Activated CD8-positive, alpha-beta T cell treated with anti-CD3 and anti-CD28 coated beads for 36 hours (primary cell): ENCODE measurements at regions not wholly inside any gene's neighbourhood (a gene's known extent, or its start where the extent isn't known, plus 50 kb on each side); places are given as distances from the start of the nearest gene placed in this dataset.

Experiments used
- ATAC-seq: fragments of 200-7000 bp; cut with Tn5 transposase; one replicate; pipeline ENCODE4 v1.10.0; 2021; ENCODE audit warnings: mild to moderate bottlenecking, moderate library complexity
- CTCF ChIA-PET: fragments of 350-600 bp; sonication (Branson Sonifier 250); formaldehyde crosslinking; loops from one replicate; lab custom pipeline; 2021; ENCODE audit warnings: antibody characterized with exemption; lab: Charles Lee
- POLR2A ChIA-PET: fragments of 350-600 bp; sonication (Branson Sonifier 250); formaldehyde crosslinking; loops from one replicate; lab custom pipeline; 2021; ENCODE audit warnings: antibody characterized with exemption; lab: Charles Lee
- DNase-seq: peaks from one replicate; pipeline ENCODE4 v3.0.0-alpha.2; 2020
- H3K27ac Mint-ChIP-seq: one replicate; pipeline ENCODE4 v1.8.0; 2021; ENCODE audit warnings: mild to moderate bottlenecking, mixed read lengths
- H3K27me3 Mint-ChIP-seq: one replicate; pipeline ENCODE4 v1.8.0; 2021; ENCODE audit warnings: mixed read lengths
- H3K36me3 Mint-ChIP-seq: one replicate; pipeline ENCODE4 v1.8.0; 2021; ENCODE audit warnings: low read depth, mixed read lengths
- H3K4me1 Mint-ChIP-seq: one replicate; pipeline ENCODE4 v1.8.0; 2021; ENCODE audit warnings: low read depth, mixed read lengths
- H3K4me3 Mint-ChIP-seq: one replicate; pipeline ENCODE4 v1.8.0; 2021; ENCODE audit warnings: mild to moderate bottlenecking, moderate library complexity, mixed read lengths
- H3K9me3 Mint-ChIP-seq: one replicate; pipeline ENCODE4 v1.8.0; 2021; ENCODE audit warnings: mixed read lengths
- intact Hi-C: fragments of 100-400 bp; cut with micrococcal nuclease; formaldehyde crosslinking; loops from one replicate; pipeline ENCODE4 v1.10.0; 2022
- TF ChIP-seq, protein P1 (sequence below): fragments of 200-600 bp; IDR thresholded peaks from one replicate; pipeline ENCODE4 v1.8.0; 2022; ENCODE audit warnings: antibody characterized with exemption, mild to moderate bottlenecking

DNA sequence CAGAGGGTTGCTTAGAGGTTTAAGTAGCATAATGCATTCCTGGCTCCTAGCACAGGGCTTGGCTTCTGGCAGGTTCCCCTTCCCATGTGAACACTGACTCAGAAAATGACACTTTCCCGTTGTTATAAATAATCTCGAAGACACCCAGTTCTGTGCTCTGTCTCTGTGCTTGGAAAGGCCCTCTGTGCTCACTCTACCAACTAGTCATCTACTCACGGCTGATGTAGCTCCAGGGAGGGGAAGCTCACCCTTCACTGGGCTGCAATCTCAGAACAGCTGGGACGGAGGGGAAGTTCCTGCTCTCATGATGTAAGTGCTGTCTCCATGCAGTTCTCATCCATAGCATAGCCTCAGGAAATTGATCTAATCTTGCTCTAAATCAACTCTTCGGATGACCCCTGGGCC lies 230.5 kb upstream of the ASIC2 start:
- peaks cover 9% of the 10 kb centered on the region for H3K9me3 Mint-ChIP-seq
- no peak for ATAC-seq
- intact Hi-C loops = loop anchor here (5.0 kb wide), 1 partner anchor 154 kb away; no protein-coding TSS in a partner anchor
- H3K4me1 Mint-ChIP-seq = no peaks in the 10 kb centered on the region
- H3K36me3 Mint-ChIP-seq = no peaks in the 10 kb centered on the region
- TF ChIP-seq, protein P1, sequence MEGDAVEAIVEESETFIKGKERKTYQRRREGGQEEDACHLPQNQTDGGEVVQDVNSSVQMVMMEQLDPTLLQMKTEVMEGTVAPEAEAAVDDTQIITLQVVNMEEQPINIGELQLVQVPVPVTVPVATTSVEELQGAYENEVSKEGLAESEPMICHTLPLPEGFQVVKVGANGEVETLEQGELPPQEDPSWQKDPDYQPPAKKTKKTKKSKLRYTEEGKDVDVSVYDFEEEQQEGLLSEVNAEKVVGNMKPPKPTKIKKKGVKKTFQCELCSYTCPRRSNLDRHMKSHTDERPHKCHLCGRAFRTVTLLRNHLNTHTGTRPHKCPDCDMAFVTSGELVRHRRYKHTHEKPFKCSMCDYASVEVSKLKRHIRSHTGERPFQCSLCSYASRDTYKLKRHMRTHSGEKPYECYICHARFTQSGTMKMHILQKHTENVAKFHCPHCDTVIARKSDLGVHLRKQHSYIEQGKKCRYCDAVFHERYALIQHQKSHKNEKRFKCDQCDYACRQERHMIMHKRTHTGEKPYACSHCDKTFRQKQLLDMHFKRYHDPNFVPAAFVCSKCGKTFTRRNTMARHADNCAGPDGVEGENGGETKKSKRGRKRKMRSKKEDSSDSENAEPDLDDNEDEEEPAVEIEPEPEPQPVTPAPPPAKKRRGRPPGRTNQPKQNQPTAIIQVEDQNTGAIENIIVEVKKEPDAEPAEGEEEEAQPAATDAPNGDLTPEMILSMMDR = no peak
- no peaks in the 10 kb centered on the region for H3K27me3 Mint-ChIP-seq
- ChIA-PET POLR2A (no interaction called here), CTCF (no interaction called here)
- no peak for DNase-seq
- no peak overlapping the region for H3K27ac Mint-ChIP-seq
- H3K4me3 Mint-ChIP-seq = no peak overlapping the region

DNA sequence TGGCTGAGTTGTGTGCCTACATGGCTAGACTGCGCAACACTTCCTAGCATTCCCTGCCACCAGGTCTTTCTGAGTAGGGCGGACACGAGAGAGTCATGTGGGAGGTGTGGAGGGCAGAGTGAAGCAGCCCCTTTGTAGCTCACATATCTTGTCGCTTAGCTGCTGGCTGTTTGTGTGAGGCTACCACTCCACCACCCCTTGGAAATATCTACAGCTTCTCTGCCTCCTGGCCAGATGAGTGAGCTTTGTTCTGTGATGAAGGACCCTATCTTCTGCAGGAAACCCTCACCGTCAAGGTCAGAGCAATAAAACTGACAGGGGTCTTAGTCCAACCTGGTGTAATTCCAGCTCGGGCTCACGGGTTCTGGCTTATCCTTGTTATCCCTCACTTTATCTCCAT lies 232.1 kb upstream of the ASIC2 start:
- Mint-ChIP-seq H3K27ac (no peak overlapping the region), H3K4me3 (no peak overlapping the region), H3K4me1 (no peaks in the 10 kb centered on the region), H3K27me3 (no peaks in the 10 kb centered on the region), H3K9me3 (peaks cover 9% of the 10 kb centered on the region), H3K36me3 (no peaks in the 10 kb centered on the region)
- no peak for ATAC-seq
- ChIA-PET POLR2A (no interaction called here), CTCF (interaction anchor here (1.2 kb wide), 1 partner anchor 225 kb away, joined by 4 read pairs; no protein-coding TSS in a partner anchor)
- intact Hi-C loops = no loop called here
- TF ChIP-seq, protein P1 = no peak
- DNase-seq = no peak

DNA sequence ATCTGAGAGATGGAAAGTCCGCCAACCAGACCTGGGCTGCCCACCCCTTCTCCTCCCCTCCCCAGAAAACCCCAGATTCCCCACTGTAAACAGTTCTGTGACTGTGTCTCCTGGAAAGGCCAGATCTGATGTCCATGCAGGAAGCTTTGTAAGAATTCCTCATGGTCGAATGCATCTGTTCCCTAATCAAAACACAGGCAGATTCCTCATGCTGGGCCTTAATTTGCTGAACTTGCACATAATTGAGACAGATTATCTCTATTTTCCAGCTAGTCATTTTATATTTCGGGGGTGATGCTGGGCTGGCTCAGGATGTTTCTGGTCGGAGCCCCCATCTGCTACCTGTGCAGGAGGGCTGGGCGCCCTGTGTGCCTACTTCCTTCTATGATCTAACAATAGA lies 233.6 kb upstream of the ASIC2 start:
- CTCF ChIA-PET = no interaction called here
- intact Hi-C loops = no loop called here

DNA sequence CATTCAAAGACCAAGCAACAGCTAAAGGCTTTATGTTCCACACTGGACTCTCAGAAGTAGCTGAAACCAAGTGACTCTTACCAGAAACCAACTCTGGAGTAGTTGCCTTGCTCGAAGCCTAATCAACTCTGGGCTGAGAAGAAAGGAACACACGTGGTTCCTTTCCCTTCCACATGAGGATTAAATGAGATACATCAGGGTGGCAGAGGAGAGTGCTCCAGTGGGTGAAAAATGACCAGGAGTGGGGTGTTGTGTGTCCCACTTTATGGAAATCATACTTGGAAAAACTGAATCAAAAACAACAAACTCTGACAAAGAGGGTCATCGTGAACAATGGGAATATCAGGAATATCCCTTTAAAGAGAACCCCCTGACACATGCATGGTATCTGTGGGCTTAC lies 234.2 kb upstream of the ASIC2 start:
- ATAC-seq (no peak), DNase-seq (no peak)
- TF ChIP-seq, protein P1 = no peak
- Mint-ChIP-seq H3K4me1 (no peaks in the 10 kb centered on the region), H3K4me3 (no peak overlapping the region), H3K27me3 (no peaks in the 10 kb centered on the region), H3K27ac (no peak overlapping the region), H3K36me3 (no peaks in the 10 kb centered on the region), H3K9me3 (peaks cover 9% of the 10 kb centered on the region)
- POLR2A ChIA-PET = no interaction called here
- CTCF ChIA-PET = no interaction called here
- intact Hi-C loops = no loop called here

More for the DNA sequence above, 233.6 kb upstream of the ASIC2 start:
- TF ChIP-seq, protein P1 = no peak
- no peak for ATAC-seq
- Mint-ChIP-seq H3K4me3 (no peak overlapping the region), H3K27me3 (no peaks in the 10 kb centered on the region), H3K9me3 (peaks cover 9% of the 10 kb centered on the region), H3K36me3 (no peaks in the 10 kb centered on the region), H3K4me1 (no peaks in the 10 kb centered on the region), H3K27ac (no peak overlapping the region)
- DNase-seq = no peak
- POLR2A ChIA-PET = no interaction called here

DNA sequence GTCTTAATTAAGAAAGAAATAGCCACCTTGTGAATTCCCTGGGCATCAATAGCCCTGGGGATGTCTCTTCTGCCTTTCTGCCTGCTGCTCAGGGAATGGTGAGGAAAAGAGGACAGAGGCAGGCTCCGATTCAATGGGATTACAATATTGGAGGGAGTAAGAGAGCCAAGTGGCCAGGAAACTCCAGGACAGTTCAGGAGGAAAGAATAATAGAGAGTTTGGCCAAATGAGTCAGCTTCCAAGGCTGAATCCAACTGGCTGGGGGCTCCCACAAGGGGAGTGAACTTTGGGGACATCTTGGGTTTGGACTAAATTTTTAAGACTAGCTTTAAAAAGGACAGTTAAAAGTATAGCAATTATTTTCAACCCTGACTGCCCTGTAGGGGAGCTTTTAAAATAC lies 235.8 kb upstream of the ASIC2 start:
- H3K9me3 Mint-ChIP-seq = peaks cover 9% of the 10 kb centered on the region
- ATAC-seq (no peak), DNase-seq (no peak)
- TF ChIP-seq, protein P1 = no peak
- ChIA-PET POLR2A (no interaction called here), CTCF (no interaction called here)
- no peak overlapping the region for H3K27ac Mint-ChIP-seq
- H3K4me1 Mint-ChIP-seq = no peaks in the 10 kb centered on the region
- intact Hi-C loops = no loop called here
- H3K27me3 Mint-ChIP-seq = no peaks in the 10 kb centered on the region
- no peaks in the 10 kb centered on the region for H3K36me3 Mint-ChIP-seq
- no peak overlapping the region for H3K4me3 Mint-ChIP-seq
